Uterus (tissue), 2 donors: ENCODE measurements at regions not wholly inside any gene's neighbourhood (a gene's known extent, or its start where the extent isn't known, plus 50 kb on each side); places are given as distances from the start of the nearest gene placed in this dataset.

Source experiments
- CTCF ChIP-seq, 4 experiments: fragments of 200-600 bp in 2 of 4; fragments of 450-650 bp in 2 of 4; sonication (generic) in 2 of 4; IDR thresholded peaks; one replicate each; pipeline ENCODE4 v1.5.1; 2016 to 2019; ENCODE audit warnings: antibody characterized with exemption in 4 of 4, mild to moderate bottlenecking in 2 of 4, moderate library complexity in 1 of 4
- POLR2A ChIP-seq, 2 donors: fragments of 450-650 bp; IDR thresholded peaks; one replicate each; pipeline ENCODE4 v1.6.1; 2016; ENCODE audit warnings: antibody characterized with exemption in 2 of 2, mild to moderate bottlenecking in 1 of 2, moderate library complexity in 1 of 2

DNA sequence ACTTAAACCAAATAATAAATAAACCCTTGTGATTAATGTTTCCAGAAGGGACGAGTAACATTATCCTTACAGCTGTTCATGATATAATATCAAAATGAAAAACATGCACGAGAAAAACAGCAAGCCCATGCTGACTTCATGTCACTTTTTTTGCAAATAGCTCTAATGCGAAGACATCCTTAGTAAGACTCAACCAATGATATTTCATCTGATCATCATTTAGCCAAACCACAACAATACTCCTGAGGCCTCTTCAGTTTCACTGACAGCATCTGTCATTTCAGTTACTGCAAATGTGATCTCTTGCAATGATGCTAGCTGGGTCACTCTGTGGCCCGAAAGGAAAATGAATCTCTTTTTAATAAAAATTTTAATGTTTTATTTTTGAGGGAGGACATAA lies 74.0 kb downstream of the POLR2M start:
- TF ChIP-seq CTCF (IDR thresholded peaks at IDR 0.05) (no peak), POLR2A (IDR thresholded peaks at IDR 0.05) (no peak)
